NT2/D1 (cell line): ENCODE measurements at regions not wholly inside any gene's neighbourhood (a gene's known extent, or its start where the extent isn't known, plus 50 kb on each side); places are given as distances from the start of the nearest gene placed in this dataset.

Experiments used
- YY1 ChIP-seq: IDR thresholded peaks from 2 replicates; pipeline ENCODE4 v1.6.1; 2011; ENCODE audit not compliant: insufficient read length, insufficient read depth
- ZNF274 ChIP-seq: IDR thresholded peaks from 2 replicates; pipeline ENCODE4 v1.6.1; 2011; ENCODE audit warnings: mild to moderate bottlenecking, low read depth, low read length

DNA sequence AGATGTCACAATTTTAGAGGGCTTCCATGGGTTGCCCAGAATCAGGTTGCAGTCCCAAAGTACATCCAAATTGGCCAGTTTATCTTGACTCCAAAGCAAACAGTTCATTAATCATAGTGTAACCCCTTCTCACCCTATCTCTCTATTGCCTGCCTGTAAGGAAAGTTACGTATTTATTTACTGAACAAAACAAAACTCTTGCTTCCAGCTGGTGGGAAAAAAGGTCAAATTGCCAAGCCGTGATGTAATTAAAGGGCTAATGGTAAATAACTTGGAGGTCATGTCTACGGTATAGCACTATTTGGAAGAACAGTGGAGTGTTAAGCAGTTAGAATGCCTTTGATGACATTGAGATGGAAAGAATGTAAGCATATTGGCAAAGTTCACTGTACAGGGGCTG, 214.0 kb downstream of the DLEU7 start:
- TF ChIP-seq ZNF274 = no peak
- no peak for TF ChIP-seq YY1
